ENCODE measurements at regions not wholly inside any gene's neighbourhood (a gene's known extent, or its start where the extent isn't known, plus 50 kb on each side); places are given as distances from the start of the nearest gene placed in this dataset.
A peak's percentile ranks its signal among the peaks of the same experiment; 100 is the strongest.

DNA sequence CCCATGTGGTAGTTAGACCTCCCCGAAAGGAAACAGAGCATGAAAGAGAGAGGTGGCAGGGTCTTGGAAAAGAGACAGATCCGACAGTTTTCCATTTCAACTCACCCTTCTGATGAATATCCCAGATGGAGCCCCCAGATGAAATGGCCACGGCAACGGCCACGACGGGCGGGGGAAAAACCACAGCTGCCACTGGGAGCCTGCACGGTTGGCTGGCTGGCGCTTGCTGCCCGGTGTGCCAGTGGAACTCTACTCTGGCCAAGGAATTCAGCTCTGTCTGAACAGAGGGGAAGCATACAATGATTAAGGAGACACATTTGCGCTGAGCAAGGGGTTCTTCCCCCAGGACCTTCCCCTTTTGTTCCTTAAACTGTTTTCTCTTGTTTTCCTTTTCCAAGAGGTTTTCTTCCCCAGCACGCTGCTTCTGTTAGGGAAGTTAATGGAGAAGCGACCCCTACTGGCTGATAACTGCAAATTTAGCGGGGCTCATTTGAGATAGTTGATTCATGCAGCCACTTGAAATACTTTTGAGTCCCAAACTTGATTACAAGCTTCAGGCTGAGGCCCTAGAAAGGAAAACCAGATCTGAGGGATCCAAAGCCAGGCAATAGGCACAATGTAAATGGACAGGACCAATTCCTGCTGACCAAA, 1122.5 kb downstream of the NCAM2 start:
- CTCF ChIA-PET = no interaction called here
- H3K4me3 ChIP-seq = no peak overlapping the region
- H3K27ac ChIP-seq = no peak overlapping the region
- TF ChIP-seq, protein P1, sequence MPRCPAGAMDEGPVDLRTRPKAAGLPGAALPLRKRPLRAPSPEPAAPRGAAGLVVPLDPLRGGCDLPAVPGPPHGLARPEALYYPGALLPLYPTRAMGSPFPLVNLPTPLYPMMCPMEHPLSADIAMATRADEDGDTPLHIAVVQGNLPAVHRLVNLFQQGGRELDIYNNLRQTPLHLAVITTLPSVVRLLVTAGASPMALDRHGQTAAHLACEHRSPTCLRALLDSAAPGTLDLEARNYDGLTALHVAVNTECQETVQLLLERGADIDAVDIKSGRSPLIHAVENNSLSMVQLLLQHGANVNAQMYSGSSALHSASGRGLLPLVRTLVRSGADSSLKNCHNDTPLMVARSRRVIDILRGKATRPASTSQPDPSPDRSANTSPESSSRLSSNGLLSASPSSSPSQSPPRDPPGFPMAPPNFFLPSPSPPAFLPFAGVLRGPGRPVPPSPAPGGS (IDR thresholded peaks at IDR 0.05) = no peak
- TF ChIP-seq CBX2 (IDR thresholded peaks at IDR 0.05; ENCODE audit: borderline replicate concordance, low read depth) (no peak), HDAC2 (IDR thresholded peaks at IDR 0.05) (no peak), KDM1A (IDR thresholded peaks at IDR 0.05; ENCODE audit: low read depth) (no peak), EHF (CRISPR knock-in tag; IDR thresholded peaks at IDR 0.05) (no peak)
- H3K9me3 ChIP-seq = no peaks in the 10 kb centered on the region
- 38% methylated on average over 14 of the region's 14 CpGs for WGBS (ENCODE audit: missing lambda C conversion rate)
- ATAC-seq = no peak
- FAIRE-seq = no peak
- H3K4me1 ChIP-seq = no peaks in the 10 kb centered on the region
- H3K4me2 ChIP-seq = no peak overlapping the region
- POLR2A ChIA-PET = no interaction called here
- peak in 1 of 2 experiments; percentile 2 for DNase-seq (ENCODE audit: low read depth in 1 of 2, low spot score in 1 of 2)

DNA sequence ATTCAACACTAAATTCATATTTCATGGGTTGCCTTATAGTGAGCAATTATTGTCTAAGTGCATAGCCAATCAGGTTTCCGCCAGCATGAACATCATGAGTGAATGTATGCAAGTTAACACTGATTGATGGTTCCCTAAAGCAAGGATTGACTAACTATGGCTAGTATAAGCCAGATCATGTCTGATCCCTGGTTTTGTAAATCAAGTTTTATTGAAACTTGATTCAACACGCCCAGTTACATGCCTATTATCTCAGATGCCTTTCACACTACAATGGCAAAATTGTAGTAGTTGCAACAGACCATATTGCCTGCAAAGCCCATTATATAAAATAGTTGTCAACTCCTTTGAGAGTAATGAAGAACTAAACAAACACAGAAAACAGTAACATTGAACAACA, 1127.4 kb downstream of the NCAM2 start:
- no peak for TF ChIP-seq FOSL2 (IDR thresholded peaks at IDR 0.05)
- TF ChIP-seq FOSL2 (CRISPR knock-in tag; IDR thresholded peaks at IDR 0.05) = no peak
- TF ChIP-seq BHLHE40 (IDR thresholded peaks at IDR 0.05; ENCODE audit: low read depth, low read length) = no peak
- no peak for TF ChIP-seq JUN (IDR thresholded peaks at IDR 0.05)
- TF ChIP-seq, protein P2, sequence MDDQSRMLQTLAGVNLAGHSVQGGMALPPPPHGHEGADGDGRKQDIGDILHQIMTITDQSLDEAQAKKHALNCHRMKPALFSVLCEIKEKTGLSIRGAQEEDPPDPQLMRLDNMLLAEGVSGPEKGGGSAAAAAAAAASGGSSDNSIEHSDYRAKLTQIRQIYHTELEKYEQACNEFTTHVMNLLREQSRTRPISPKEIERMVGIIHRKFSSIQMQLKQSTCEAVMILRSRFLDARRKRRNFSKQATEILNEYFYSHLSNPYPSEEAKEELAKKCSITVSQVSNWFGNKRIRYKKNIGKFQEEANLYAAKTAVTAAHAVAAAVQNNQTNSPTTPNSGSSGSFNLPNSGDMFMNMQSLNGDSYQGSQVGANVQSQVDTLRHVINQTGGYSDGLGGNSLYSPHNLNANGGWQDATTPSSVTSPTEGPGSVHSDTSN (IDR thresholded peaks at IDR 0.05) = no peak
- ChIA-PET POLR2A (no interaction called here), CTCF (no interaction called here)
- no peak for FAIRE-seq
- 7% methylated on average over 2 of the region's 2 CpGs for WGBS (ENCODE audit: missing lambda C conversion rate)
- ATAC-seq = no peak
- H3K4me2 ChIP-seq = no peak overlapping the region
- DNase-seq (ENCODE audit: low read depth in 1 of 2, low spot score in 1 of 2) = no peak
- no peak overlapping the region for H3K4me3 ChIP-seq
- H3K4me1 ChIP-seq = no peaks in the 10 kb centered on the region
- no peak overlapping the region for H3K27ac ChIP-seq
- H3K9me3 ChIP-seq = no peaks in the 10 kb centered on the region

DNA sequence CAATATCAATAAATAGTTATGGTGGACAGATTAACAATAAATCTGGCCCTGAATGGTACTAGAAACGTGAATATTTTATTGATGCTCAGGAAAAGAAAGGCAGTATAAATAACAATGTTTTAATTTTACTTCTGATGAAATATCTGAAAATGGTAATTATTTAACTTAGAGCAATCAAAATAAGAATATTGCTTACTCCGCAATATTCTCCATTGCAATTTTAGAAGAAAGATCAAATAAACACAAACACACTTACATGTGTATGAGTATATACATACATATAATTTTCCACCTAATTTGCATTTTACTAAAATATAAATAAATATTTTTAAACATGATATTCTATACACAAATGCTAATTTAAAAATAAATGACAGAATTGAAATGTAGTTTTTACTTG, 1130.5 kb downstream of the NCAM2 start:
- POLR2A ChIA-PET = no interaction called here
- no peaks in the 10 kb centered on the region for H3K4me1 ChIP-seq
- FAIRE-seq = no peak
- DNase-seq (ENCODE audit: low read depth in 1 of 2, low spot score in 1 of 2) = no peak
- WGBS (ENCODE audit: missing lambda C conversion rate) = 36% methylated on average over 2 of the region's 2 CpGs
- TF ChIP-seq MAFK (IDR thresholded peaks at IDR 0.05; ENCODE audit: partially characterized antibody) (peak; percentile 34), KDM1A (IDR thresholded peaks at IDR 0.05; ENCODE audit: low read depth) (no peak)
- CTCF ChIA-PET = no interaction called here
- no peak overlapping the region for H3K4me3 ChIP-seq
- no peak overlapping the region for H3K27ac ChIP-seq
- no peak overlapping the region for H3K4me2 ChIP-seq
- H3K9me3 ChIP-seq = no peaks in the 10 kb centered on the region
- no peak for ATAC-seq

DNA sequence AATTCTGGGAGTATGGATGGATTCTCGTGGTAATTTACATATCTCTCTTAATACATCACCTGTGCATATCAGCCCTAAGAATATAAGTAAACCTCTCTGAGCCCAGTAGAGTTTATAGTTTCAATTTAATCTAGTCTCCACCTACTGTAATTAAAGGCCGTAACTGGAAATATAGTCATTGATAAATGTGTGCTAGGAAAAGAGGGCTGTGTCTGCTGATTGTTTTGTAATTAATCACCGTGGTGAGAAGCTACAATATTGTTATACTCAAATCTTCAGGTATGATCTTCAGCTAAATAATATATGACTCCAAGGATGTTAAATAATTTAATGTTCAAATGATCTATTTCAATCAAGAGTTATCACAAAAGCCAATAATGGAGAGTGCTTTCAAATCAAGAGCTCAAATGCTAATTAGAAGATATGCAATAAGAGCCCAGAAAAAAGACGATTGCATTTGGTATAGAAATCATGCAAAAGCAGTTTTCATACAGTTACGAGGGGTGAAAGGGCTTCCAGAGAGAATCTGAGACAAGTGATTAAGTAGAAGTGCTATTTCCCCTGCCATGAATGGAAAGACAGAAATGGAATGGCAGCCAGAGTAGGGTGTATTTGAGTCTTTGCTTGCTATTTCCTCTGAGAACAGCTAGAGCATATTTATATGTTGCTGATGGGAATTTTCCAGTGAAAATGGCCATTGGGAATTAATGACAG, 1134.3 kb downstream of the NCAM2 start:
- Histone ChIP-seq H3K4me2 (no peak overlapping the region), H3K9me3 (no peaks in the 10 kb centered on the region), H3K27ac (no peak overlapping the region), H3K4me1 (no peaks in the 10 kb centered on the region), H3K4me3 (no peak overlapping the region)
- ChIA-PET CTCF (no interaction called here), POLR2A (no interaction called here)
- no peak for ATAC-seq
- WGBS (ENCODE audit: missing lambda C conversion rate) = 5% methylated on average over 5 of the region's 5 CpGs
- TF ChIP-seq TP53 (CRISPR knock-in tag; IDR thresholded peaks at IDR 0.05) (no peak), ZFP36 (IDR thresholded peaks at IDR 0.05; ENCODE audit: borderline replicate concordance, partially characterized antibody) (no peak), PHF8 (IDR thresholded peaks at IDR 0.05; ENCODE audit: borderline replicate concordance, low read depth) (no peak)
- no peak for FAIRE-seq
- DNase-seq (ENCODE audit: low read depth in 1 of 2, low spot score in 1 of 2) = no peak

DNA sequence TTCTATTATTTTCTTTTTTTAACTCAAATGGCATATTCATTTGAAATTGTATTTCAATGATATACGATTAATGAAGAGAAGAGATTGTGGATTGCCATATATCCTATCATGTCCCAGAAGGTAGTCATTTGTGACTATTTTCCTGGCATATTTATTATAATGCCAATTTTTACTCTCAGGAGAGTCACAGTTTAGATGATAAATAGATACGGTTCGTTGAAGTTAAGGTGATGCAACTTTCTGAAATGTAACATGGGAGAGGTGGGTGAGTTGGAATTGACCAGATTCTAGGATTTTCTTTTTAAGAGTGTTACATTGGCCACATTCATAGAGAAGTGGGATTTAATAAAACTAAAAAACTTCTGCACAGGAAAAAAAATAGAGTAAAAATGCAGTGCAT, 1138.5 kb downstream of the NCAM2 start:
- FAIRE-seq (no peak), DNase-seq (ENCODE audit: low read depth in 1 of 2, low spot score in 1 of 2) (no peak), ATAC-seq (no peak)
- Histone ChIP-seq H3K9me3 (no peaks in the 10 kb centered on the region), H3K4me2 (no peak overlapping the region), H3K4me3 (no peak overlapping the region), H3K4me1 (no peaks in the 10 kb centered on the region), H3K27ac (no peak overlapping the region)
- CTCF ChIA-PET = no interaction called here
- POLR2A ChIA-PET = no interaction called here
- WGBS (ENCODE audit: missing lambda C conversion rate) = 34% methylated on average over 3 of the region's 3 CpGs
- TF ChIP-seq GATA3 (IDR thresholded peaks at IDR 0.05; ENCODE audit: borderline replicate concordance) (no peak), RARB (CRISPR knock-in tag; IDR thresholded peaks at IDR 0.05) (no peak), HOXA7 (CRISPR knock-in tag; IDR thresholded peaks at IDR 0.05) (no peak), KDM5A (IDR thresholded peaks at IDR 0.05) (no peak), EHMT2 (IDR thresholded peaks at IDR 0.05; ENCODE audit: low read depth) (no peak), RFX5 (IDR thresholded peaks at IDR 0.05) (no peak), ZC3H11A (IDR thresholded peaks at IDR 0.05) (no peak), HEYL (CRISPR knock-in tag; IDR thresholded peaks at IDR 0.05) (no peak), RNF2 (IDR thresholded peaks at IDR 0.05; ENCODE audit: borderline replicate concordance, low read depth) (no peak), KDM1A (IDR thresholded peaks at IDR 0.05; ENCODE audit: low read depth) (no peak), BHLHE40 (IDR thresholded peaks at IDR 0.05; ENCODE audit: low read depth, low read length) (no peak)
- TF ChIP-seq, protein P3, sequence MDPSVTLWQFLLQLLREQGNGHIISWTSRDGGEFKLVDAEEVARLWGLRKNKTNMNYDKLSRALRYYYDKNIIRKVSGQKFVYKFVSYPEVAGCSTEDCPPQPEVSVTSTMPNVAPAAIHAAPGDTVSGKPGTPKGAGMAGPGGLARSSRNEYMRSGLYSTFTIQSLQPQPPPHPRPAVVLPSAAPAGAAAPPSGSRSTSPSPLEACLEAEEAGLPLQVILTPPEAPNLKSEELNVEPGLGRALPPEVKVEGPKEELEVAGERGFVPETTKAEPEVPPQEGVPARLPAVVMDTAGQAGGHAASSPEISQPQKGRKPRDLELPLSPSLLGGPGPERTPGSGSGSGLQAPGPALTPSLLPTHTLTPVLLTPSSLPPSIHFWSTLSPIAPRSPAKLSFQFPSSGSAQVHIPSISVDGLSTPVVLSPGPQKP (IDR thresholded peaks at IDR 0.05; ENCODE audit: low read depth, low read length) = no peak
- TF ChIP-seq, protein P1 (IDR thresholded peaks at IDR 0.05) = no peak
